ENCODE measurements at regions not wholly inside any gene's neighbourhood (a gene's known extent, or its start where the extent isn't known, plus 50 kb on each side); places are given as distances from the start of the nearest gene placed in this dataset.

- Histone ChIP-seq H3K4me1 (no peaks in the 10 kb centered on the region), H3K4me3 (ENCODE audit: low read depth, low read length) (no peak overlapping the region), H3K36me3 (no peaks in the 10 kb centered on the region), H3K27me3 (no peaks in the 10 kb centered on the region), H3K9me3 (no peaks in the 10 kb centered on the region)
- no peak for DNase-seq
- TF ChIP-seq CTCF (IDR thresholded peaks at IDR 0.05; ENCODE audit: low read depth, low read length): no peak
Observed at GRCh38 chr5:82595113-82595512, 317.0 kb upstream of the RPS23 start.

GRCh38 chr5:82594097-82594496 is 315.9 kb upstream of the RPS23 start:
- no peak overlapping the region for H3K4me3 ChIP-seq (ENCODE audit: low read depth, low read length)
- no peak for TF ChIP-seq CTCF (IDR thresholded peaks at IDR 0.05; ENCODE audit: low read depth, low read length)
- H3K9me3 ChIP-seq: no peaks in the 10 kb centered on the region
- DNase-seq: no peak
- no peaks in the 10 kb centered on the region for H3K4me1 ChIP-seq
- H3K36me3 ChIP-seq: no peaks in the 10 kb centered on the region
- no peaks in the 10 kb centered on the region for H3K27me3 ChIP-seq

- H3K27me3 ChIP-seq: no peaks in the 10 kb centered on the region
- no peaks in the 10 kb centered on the region for H3K9me3 ChIP-seq
- H3K36me3 ChIP-seq: no peaks in the 10 kb centered on the region
- H3K4me3 ChIP-seq (ENCODE audit: low read depth, low read length): no peak overlapping the region
- DNase-seq: no peak
- no peak for TF ChIP-seq CTCF (IDR thresholded peaks at IDR 0.05; ENCODE audit: low read depth, low read length)
- no peaks in the 10 kb centered on the region for H3K4me1 ChIP-seq
Observed at GRCh38 chr5:82593481-82593880, 315.3 kb upstream of the RPS23 start.

GRCh38 chr5:82591021-82591515 is 312.9 kb upstream of the RPS23 start:
- no peak for DNase-seq
- no peaks in the 10 kb centered on the region for H3K9me3 ChIP-seq
- H3K4me1 ChIP-seq: no peaks in the 10 kb centered on the region
- no peaks in the 10 kb centered on the region for H3K27me3 ChIP-seq
- H3K4me3 ChIP-seq (ENCODE audit: low read depth, low read length): no peak overlapping the region
- H3K36me3 ChIP-seq: no peaks in the 10 kb centered on the region
- TF ChIP-seq CTCF (IDR thresholded peaks at IDR 0.05; ENCODE audit: low read depth, low read length): no peak

- Histone ChIP-seq H3K36me3 (no peaks in the 10 kb centered on the region), H3K9me3 (no peaks in the 10 kb centered on the region), H3K4me3 (ENCODE audit: low read depth, low read length) (no peak overlapping the region), H3K4me1 (no peaks in the 10 kb centered on the region), H3K27me3 (no peaks in the 10 kb centered on the region)
- no peak for TF ChIP-seq CTCF (IDR thresholded peaks at IDR 0.05; ENCODE audit: low read depth, low read length)
- DNase-seq: no peak
Observed at GRCh38 chr5:82590112-82590511, 312.0 kb upstream of the RPS23 start.

GRCh38 chr5:82586661-82587310 is 308.6 kb upstream of the RPS23 start:
- Histone ChIP-seq H3K4me3 (ENCODE audit: low read depth, low read length) (no peak overlapping the region), H3K9me3 (no peaks in the 10 kb centered on the region), H3K27me3 (no peaks in the 10 kb centered on the region), H3K4me1 (no peaks in the 10 kb centered on the region), H3K36me3 (no peaks in the 10 kb centered on the region)
- TF ChIP-seq CTCF (IDR thresholded peaks at IDR 0.05; ENCODE audit: low read depth, low read length): no peak
- no peak for DNase-seq

All from BE2C (cell line).